BLaER1 (cell line): ENCODE measurements at regions not wholly inside any gene's neighbourhood (a gene's known extent, or its start where the extent isn't known, plus 50 kb on each side); places are given as distances from the start of the nearest gene placed in this dataset.
"Not testable (repeated sequence)": the region's sequence is repeated elsewhere in the genome, so short reads cannot be mapped to it uniquely, and the experiment has no call there.

Experiments
- H3K27ac ChIP-seq: shearing (Covaris generic); formaldehyde crosslinking; 2 replicates; pipeline ENCODE4 v1.8.1; 2022
- H3K27me3 ChIP-seq: shearing (Covaris generic); formaldehyde crosslinking; 2 replicates; pipeline ENCODE4 v1.8.1; 2022
- H3K36me3 ChIP-seq: shearing (Covaris generic); formaldehyde crosslinking; 2 replicates; pipeline ENCODE4 v1.8.1; 2022
- H3K4me1 ChIP-seq: shearing (Covaris generic); formaldehyde crosslinking; 2 replicates; pipeline ENCODE4 v1.8.1; 2022
- H3K4me2 ChIP-seq: shearing (Covaris generic); formaldehyde crosslinking; 2 replicates; pipeline ENCODE4 v1.8.1; 2022
- H3K4me3 ChIP-seq: shearing (Covaris generic); formaldehyde crosslinking; 2 replicates; pipeline ENCODE4 v1.8.1; 2022
- H3K9ac ChIP-seq: shearing (Covaris generic); formaldehyde crosslinking; 2 replicates; pipeline ENCODE4 v1.8.1; 2022
- H3K9me3 ChIP-seq: shearing (Covaris generic); formaldehyde crosslinking; 2 replicates; pipeline ENCODE4 v1.8.1; 2022
- H4K20me1 ChIP-seq: shearing (Covaris generic); formaldehyde crosslinking; 2 replicates; pipeline ENCODE4 v1.8.1; 2022
- Cebpa-rat ChIP-seq: shearing (Covaris generic); IDR thresholded peaks from 2 replicates; pipeline ENCODE4 v1.8.1; 2022

GRCh38 chr6:164660781-164661180, 648.6 kb downstream of the C6orf118 start:
- no peaks in the 10 kb centered on the region for H3K4me1 ChIP-seq
- H3K27ac ChIP-seq, result no peak overlapping the region
- H3K27me3 ChIP-seq, result no peaks in the 10 kb centered on the region
- no peaks in the 10 kb centered on the region for H4K20me1 ChIP-seq
- H3K4me2 ChIP-seq, result no peak overlapping the region
- H3K9me3 ChIP-seq, result no peaks in the 10 kb centered on the region
- no peaks in the 10 kb centered on the region for H3K36me3 ChIP-seq
- H3K9ac ChIP-seq, result no peak overlapping the region
- TF ChIP-seq Cebpa-rat, result no peak
- no peak overlapping the region for H3K4me3 ChIP-seq

GRCh38 chr6:164640956-164641355, 668.4 kb downstream of the C6orf118 start:
- no peak overlapping the region for H3K27ac ChIP-seq
- H3K36me3 ChIP-seq, result no peaks in the 10 kb centered on the region
- peak overlapping the region; percentile 1; the same call in 1 of the 2 replicates for H3K4me2 ChIP-seq
- peaks cover 10% of the 10 kb centered on the region for H3K4me1 ChIP-seq
- H3K9me3 ChIP-seq, result no peaks in the 10 kb centered on the region
- no peaks in the 10 kb centered on the region for H4K20me1 ChIP-seq
- H3K27me3 ChIP-seq, result no peaks in the 10 kb centered on the region
- no peak for TF ChIP-seq Cebpa-rat
- H3K9ac ChIP-seq, result no peak overlapping the region
- no peak overlapping the region for H3K4me3 ChIP-seq

GRCh38 chr6:164628302-164628931, 681.0 kb downstream of the C6orf118 start:
- no peak overlapping the region for H3K4me2 ChIP-seq
- H3K4me1 ChIP-seq, result no peaks in the 10 kb centered on the region
- no peak for TF ChIP-seq Cebpa-rat
- no peaks in the 10 kb centered on the region for H4K20me1 ChIP-seq
- no peak overlapping the region for H3K9ac ChIP-seq
- H3K36me3 ChIP-seq, result no peaks in the 10 kb centered on the region
- no peak overlapping the region for H3K27ac ChIP-seq
- H3K27me3 ChIP-seq, result no peaks in the 10 kb centered on the region
- no peaks in the 10 kb centered on the region; the same call in 1 of the 2 replicates for H3K9me3 ChIP-seq
- no peak overlapping the region for H3K4me3 ChIP-seq

- no peak overlapping the region for H3K4me2 ChIP-seq
- H4K20me1 ChIP-seq, result no peaks in the 10 kb centered on the region
- H3K4me1 ChIP-seq, result no peaks in the 10 kb centered on the region
- H3K9ac ChIP-seq, result no peak overlapping the region
- H3K4me3 ChIP-seq, result no peak overlapping the region
- H3K36me3 ChIP-seq, result no peaks in the 10 kb centered on the region
- no peaks in the 10 kb centered on the region for H3K9me3 ChIP-seq
- no peak overlapping the region for H3K27ac ChIP-seq
- no peak for TF ChIP-seq Cebpa-rat
- H3K27me3 ChIP-seq, result no peaks in the 10 kb centered on the region
Measured at GRCh38 chr6:164616917-164617524, 692.4 kb downstream of the C6orf118 start.

GRCh38 chr6:164612751-164613150, 696.7 kb downstream of the C6orf118 start:
- Histone ChIP-seq H3K9me3 (no peaks in the 10 kb centered on the region), H3K9ac (no peak overlapping the region)
- TF ChIP-seq Cebpa-rat, result no peak

DNA sequence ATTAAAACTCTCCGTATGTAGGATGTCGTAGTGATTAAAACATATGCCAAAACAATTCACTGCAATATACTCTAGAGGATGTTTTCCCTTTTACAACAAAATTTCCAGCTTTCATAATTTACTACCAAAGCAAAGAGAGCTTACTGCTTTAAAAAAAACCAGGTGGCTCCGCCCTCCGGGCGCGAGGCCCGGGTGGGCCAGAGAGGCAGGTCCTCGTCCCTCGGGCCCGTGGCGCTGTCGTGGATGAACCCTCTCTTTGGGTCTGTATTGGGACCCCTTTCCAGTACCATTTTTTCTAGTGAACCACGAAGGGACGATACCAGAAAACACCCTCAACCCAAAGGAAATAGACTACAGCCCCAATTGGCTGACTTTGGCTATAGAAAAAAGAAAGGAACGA, 698.5 kb downstream of the C6orf118 start:
- not testable (repeated sequence) for H3K4me3 ChIP-seq, H3K4me1 ChIP-seq, H3K27me3 ChIP-seq, H3K4me2 ChIP-seq, H3K9ac ChIP-seq, H4K20me1 ChIP-seq, H3K27ac ChIP-seq, H3K36me3 ChIP-seq, H3K9me3 ChIP-seq

More at GRCh38 chr6:164612751-164613150, 696.7 kb downstream of the C6orf118 start:
- H3K4me2 ChIP-seq, result no peak overlapping the region
- H3K4me1 ChIP-seq, result no peaks in the 10 kb centered on the region
- no peak overlapping the region for H3K4me3 ChIP-seq
- H4K20me1 ChIP-seq, result no peaks in the 10 kb centered on the region
- H3K27me3 ChIP-seq, result no peaks in the 10 kb centered on the region
- no peak overlapping the region for H3K27ac ChIP-seq
- H3K36me3 ChIP-seq, result no peaks in the 10 kb centered on the region

DNA sequence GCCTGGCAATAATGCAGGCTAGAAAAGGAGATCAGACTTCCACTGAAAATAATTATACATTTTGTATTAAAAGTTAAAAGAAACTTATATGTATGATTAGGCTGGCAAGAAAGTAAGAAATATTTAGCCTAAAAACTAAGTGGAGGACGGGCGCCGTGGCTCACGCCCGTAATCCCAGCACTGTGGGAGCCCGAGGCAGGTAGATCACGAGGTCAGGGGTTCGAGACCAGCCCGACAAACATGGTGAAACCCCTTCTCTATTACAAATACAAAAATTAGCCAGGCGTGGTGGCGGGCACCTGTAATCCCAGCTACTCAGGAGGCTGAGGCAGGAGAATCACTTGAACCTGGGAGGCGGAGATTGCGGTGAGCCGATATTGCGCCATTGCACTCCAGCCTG, 707.0 kb downstream of the C6orf118 start:
- not testable (repeated sequence) for H3K9me3 ChIP-seq

GRCh38 chr6:164581563-164581962, 727.8 kb downstream of the C6orf118 start:
- no peaks in the 10 kb centered on the region for H3K4me1 ChIP-seq

More for the DNA sequence above, 707.0 kb downstream of the C6orf118 start:
- not testable (repeated sequence) for H4K20me1 ChIP-seq, H3K4me3 ChIP-seq, H3K27ac ChIP-seq, H3K9ac ChIP-seq, H3K36me3 ChIP-seq, H3K27me3 ChIP-seq, H3K4me1 ChIP-seq, H3K4me2 ChIP-seq

DNA sequence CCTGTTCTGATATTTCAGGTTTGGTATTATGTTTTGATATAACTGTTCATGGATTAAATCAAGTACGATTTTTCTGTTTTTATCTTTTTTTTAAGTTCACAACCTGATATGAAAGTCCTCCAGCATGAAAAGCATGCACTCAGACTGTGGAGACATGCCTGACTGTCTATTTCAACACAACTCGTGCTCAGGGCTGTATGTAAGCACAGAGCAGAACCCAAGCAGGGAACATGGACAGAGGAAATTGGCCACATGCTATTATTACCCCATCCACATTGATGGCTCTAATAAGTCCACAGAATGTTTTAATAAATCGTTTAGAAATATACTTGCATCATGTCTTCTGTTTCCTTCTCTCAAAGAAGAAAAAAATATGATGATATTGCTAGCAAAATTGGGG, 730.4 kb downstream of the C6orf118 start:
- Histone ChIP-seq H3K4me2 (no peak overlapping the region), H4K20me1 (no peaks in the 10 kb centered on the region), H3K9me3 (peaks cover 22% of the 10 kb centered on the region), H3K36me3 (no peaks in the 10 kb centered on the region), H3K9ac (no peak overlapping the region), H3K4me3 (no peak overlapping the region), H3K4me1 (no peaks in the 10 kb centered on the region), H3K27me3 (no peaks in the 10 kb centered on the region), H3K27ac (no peak overlapping the region)
- no peak for TF ChIP-seq Cebpa-rat

More at GRCh38 chr6:164581563-164581962, 727.8 kb downstream of the C6orf118 start:
- Histone ChIP-seq H3K36me3 (no peaks in the 10 kb centered on the region), H3K27me3 (no peaks in the 10 kb centered on the region), H3K4me2 (no peak overlapping the region), H3K4me3 (no peak overlapping the region), H4K20me1 (no peaks in the 10 kb centered on the region), H3K9ac (no peak overlapping the region), H3K9me3 (peaks cover 22% of the 10 kb centered on the region), H3K27ac (no peak overlapping the region)
- no peak for TF ChIP-seq Cebpa-rat

GRCh38 chr6:164578616-164579015, 730.8 kb downstream of the C6orf118 start:
- no peak for TF ChIP-seq Cebpa-rat
- Histone ChIP-seq H3K9me3 (peaks cover 22% of the 10 kb centered on the region), H3K27me3 (no peaks in the 10 kb centered on the region), H3K27ac (no peak overlapping the region), H3K4me2 (no peak overlapping the region), H3K4me1 (no peaks in the 10 kb centered on the region), H3K36me3 (no peaks in the 10 kb centered on the region), H4K20me1 (no peaks in the 10 kb centered on the region), H3K9ac (no peak overlapping the region), H3K4me3 (no peak overlapping the region)

DNA sequence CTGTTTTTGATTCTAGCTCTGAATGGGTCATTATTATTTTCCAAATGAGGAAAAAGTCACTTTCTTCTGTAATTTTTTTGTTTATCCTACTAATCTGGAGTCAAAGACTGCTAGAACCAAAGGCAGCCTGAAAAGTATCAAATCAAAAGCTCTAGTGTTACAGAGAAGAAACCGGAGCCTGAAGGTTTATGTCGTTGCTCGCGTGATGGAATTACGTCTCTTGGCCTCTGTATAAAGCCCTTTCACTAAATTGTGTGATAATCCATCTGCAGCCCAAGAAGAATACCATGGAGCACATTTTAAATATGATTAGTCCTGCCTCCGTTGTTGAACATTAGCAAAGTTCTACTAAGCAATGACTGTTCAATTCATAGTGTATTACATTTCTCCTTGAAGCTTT, 738.6 kb downstream of the C6orf118 start:
- H3K36me3 ChIP-seq, result no peaks in the 10 kb centered on the region
- H3K9ac ChIP-seq, result no peak overlapping the region
- no peaks in the 10 kb centered on the region for H4K20me1 ChIP-seq
- H3K4me1 ChIP-seq, result no peaks in the 10 kb centered on the region
- no peak overlapping the region for H3K27ac ChIP-seq
- no peak overlapping the region for H3K4me2 ChIP-seq
- no peaks in the 10 kb centered on the region for H3K27me3 ChIP-seq
- no peak for TF ChIP-seq Cebpa-rat
- no peak overlapping the region for H3K4me3 ChIP-seq
- no peaks in the 10 kb centered on the region for H3K9me3 ChIP-seq
